Esophagus mucosa (tissue), 1 donor: ENCODE measurements at regions not wholly inside any gene's neighbourhood (a gene's known extent, or its start where the extent isn't known, plus 50 kb on each side); places are given as distances from the start of the nearest gene placed in this dataset.

ENCODE experiments used
- ATAC-seq: fragments of 200-7000 bp; cut with Tn5 transposase; one replicate; pipeline ENCODE4 v1.9.1; 2020
- donor health status: DM: yes; HTN: yes; CAD: no.

GRCh38 chr4:71283642-71284257 lies 55.1 kb upstream of the SLC4A4 start:
- ATAC-seq: no peak

- no peak for ATAC-seq
These were observed 51.5 kb upstream of the SLC4A4 start for GRCh38 chr4:71287305-71287704.

GRCh38 chr4:71288875-71289274 lies 49.9 kb upstream of the SLC4A4 start:
- no peak for ATAC-seq
